ENCODE measurements at regions not wholly inside any gene's neighbourhood (a gene's known extent, or its start where the extent isn't known, plus 50 kb on each side); places are given as distances from the start of the nearest gene placed in this dataset.

DNA sequence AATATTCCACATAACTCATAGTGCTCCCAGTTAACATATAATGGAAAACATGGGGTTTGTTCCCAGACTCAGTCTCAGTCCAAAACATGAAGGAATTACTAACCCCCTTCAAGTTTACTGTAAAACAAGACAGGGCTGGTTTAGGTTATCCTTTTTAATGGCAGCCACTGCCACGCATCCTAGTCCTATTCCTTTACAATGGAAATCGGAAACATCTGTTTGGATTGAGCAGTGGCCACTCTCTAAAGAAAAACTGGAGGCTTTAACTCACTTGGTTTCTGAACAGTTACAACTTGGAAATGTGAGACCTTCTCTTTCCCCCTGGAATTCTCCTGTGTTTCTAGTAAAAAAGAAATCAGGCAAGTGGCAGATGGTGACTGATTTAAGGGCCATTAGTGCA lies 609.9 kb upstream of the ACO1 start:
- POLR2A ChIA-PET: no interaction called here
- CTCF ChIA-PET: no interaction called here
- Histone ChIP-seq H3K9ac (replicated peaks; ENCODE audit: extremely low read depth, insufficient read depth, low read length) (no peak overlapping the region), H2AFZ (ENCODE audit: low read depth, low read length) (no peak overlapping the region), H3K4me3 (replicated peaks in 1 of 3; ENCODE audit: insufficient read depth in 1 of 3, low read depth in 1 of 3, low read length in 3 of 3) (no peak overlapping the region), H3K27ac (ENCODE audit: insufficient read depth, low read depth, low read length) (no peak overlapping the region), H3K4me1 (ENCODE audit: control insufficient read depth, extremely low read depth, insufficient read depth, low read length) (no peaks in the 10 kb centered on the region), H3K9me3 (replicated peaks; ENCODE audit: control insufficient read depth, insufficient read depth, low read length) (no peaks in the 10 kb centered on the region), H3K36me3 (ENCODE audit: control insufficient read depth in 2 of 2, extremely low read depth in 1 of 2, insufficient read depth in 2 of 2, low read length in 2 of 2) (no peaks in the 10 kb centered on the region), H3K27me3 (ENCODE audit: control insufficient read depth in 2 of 2, insufficient read depth in 2 of 2, low read length in 2 of 2) (no peaks in the 10 kb centered on the region), H3K79me2 (ENCODE audit: control insufficient read depth, insufficient read depth, low read length) (no peaks in the 10 kb centered on the region), H3K4me2 (ENCODE audit: insufficient read depth, low read length) (no peak overlapping the region), H3K9me1 (replicated peaks; ENCODE audit: control insufficient read depth, extremely low read depth, insufficient read depth, low read length) (no peaks in the 10 kb centered on the region), H4K20me1 (replicated peaks; ENCODE audit: control insufficient read depth, extremely low read depth, insufficient read depth, low read length) (no peaks in the 10 kb centered on the region)
- TF ChIP-seq POLR2A (IDR thresholded peaks at IDR 0.05; ENCODE audit: low read depth, low read length): no peak
- TF ChIP-seq JUN (IDR thresholded peaks at IDR 0.05; ENCODE audit: borderline replicate concordance, insufficient read depth, insufficient read length, low read depth): no peak
- TF ChIP-seq, protein P1, sequence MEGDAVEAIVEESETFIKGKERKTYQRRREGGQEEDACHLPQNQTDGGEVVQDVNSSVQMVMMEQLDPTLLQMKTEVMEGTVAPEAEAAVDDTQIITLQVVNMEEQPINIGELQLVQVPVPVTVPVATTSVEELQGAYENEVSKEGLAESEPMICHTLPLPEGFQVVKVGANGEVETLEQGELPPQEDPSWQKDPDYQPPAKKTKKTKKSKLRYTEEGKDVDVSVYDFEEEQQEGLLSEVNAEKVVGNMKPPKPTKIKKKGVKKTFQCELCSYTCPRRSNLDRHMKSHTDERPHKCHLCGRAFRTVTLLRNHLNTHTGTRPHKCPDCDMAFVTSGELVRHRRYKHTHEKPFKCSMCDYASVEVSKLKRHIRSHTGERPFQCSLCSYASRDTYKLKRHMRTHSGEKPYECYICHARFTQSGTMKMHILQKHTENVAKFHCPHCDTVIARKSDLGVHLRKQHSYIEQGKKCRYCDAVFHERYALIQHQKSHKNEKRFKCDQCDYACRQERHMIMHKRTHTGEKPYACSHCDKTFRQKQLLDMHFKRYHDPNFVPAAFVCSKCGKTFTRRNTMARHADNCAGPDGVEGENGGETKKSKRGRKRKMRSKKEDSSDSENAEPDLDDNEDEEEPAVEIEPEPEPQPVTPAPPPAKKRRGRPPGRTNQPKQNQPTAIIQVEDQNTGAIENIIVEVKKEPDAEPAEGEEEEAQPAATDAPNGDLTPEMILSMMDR (IDR thresholded peaks at IDR 0.05; ENCODE audit: extremely low read depth in 1 of 2, insufficient read depth in 1 of 2, low read depth in 1 of 2, low read length in 2 of 2): no peak
- TF ChIP-seq MYC (IDR thresholded peaks at IDR 0.05; ENCODE audit: low read depth, low read length): no peak
- no peak for TF ChIP-seq GATA2 (IDR thresholded peaks at IDR 0.05; ENCODE audit: insufficient read depth, insufficient read length, low read depth, low read length)
- TF ChIP-seq POLR2AphosphoS5 (IDR thresholded peaks at IDR 0.05; ENCODE audit: insufficient read depth, low read depth, low read length): no peak
- no peak for TF ChIP-seq FOS (IDR thresholded peaks at IDR 0.05; ENCODE audit: borderline replicate concordance, insufficient read depth, low read length)
- no peak for TF ChIP-seq EZH2 (IDR thresholded peaks at IDR 0.05; ENCODE audit: borderline replicate concordance, low read depth, low read length, severe bottlenecking)
- TF ChIP-seq, protein P2, sequence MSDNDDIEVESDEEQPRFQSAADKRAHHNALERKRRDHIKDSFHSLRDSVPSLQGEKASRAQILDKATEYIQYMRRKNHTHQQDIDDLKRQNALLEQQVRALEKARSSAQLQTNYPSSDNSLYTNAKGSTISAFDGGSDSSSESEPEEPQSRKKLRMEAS (IDR thresholded peaks at IDR 0.05; ENCODE audit: insufficient read depth, insufficient read length): no peak
- dilution Hi-C loops (cut with MboI; ENCODE audit: extremely low pct_ligation_motif_present, low sequenced_read_pairs) (no loop called here), intact Hi-C loops (cut with micrococcal nuclease) (no loop called here)
- DNase-seq (ENCODE audit: low read depth, low spot score) (no peak), FAIRE-seq (no peak)
- no TSS peak for BruUV-seq (replicated peaks)
